Stimulated activated CD8-positive, alpha-beta memory T cell treated with anti-CD3 and anti-CD28 coated beads, Interleukin-7, amount 100 ng/mL, for 1 hour (primary cell): ENCODE measurements at regions not wholly inside any gene's neighbourhood (a gene's known extent, or its start where the extent isn't known, plus 50 kb on each side); places are given as distances from the start of the nearest gene placed in this dataset.
"Not testable (repeated sequence)": the region's sequence is repeated elsewhere in the genome, so short reads cannot be mapped to it uniquely, and the experiment has no call there.

Experiments used
- DNase-seq, 2 donors: peaks; one replicate each; pipeline ENCODE4 v3.0.0-alpha.2; 2020; ENCODE audit warnings: low read depth in 2 of 2

GRCh38 chr13:68666774-68667397 lies 1436.8 kb upstream of the PCDH9 start:
- DNase-seq: no peak

DNA sequence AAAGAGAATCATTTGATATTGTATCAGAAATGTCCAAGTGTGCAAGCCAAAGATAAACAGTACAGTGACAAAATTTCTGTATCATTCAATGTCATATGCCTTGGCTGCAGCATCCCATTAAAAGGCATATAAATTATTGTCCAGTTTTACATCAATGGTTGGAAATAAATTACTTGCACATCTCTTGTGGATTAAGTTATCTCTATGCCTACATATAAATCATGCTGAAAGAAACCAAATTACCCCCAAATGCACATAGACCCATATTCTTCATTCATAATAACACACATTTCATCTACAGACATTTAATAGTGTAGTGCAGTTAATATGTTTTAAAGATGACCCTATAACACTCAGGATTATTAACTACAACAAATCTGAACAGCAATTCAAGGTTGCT lies 1415.7 kb upstream of the PCDH9 start:
- no peak for DNase-seq

GRCh38 chr13:68644611-68645010 lies 1414.5 kb upstream of the PCDH9 start:
- DNase-seq: no peak

GRCh38 chr13:68636784-68637183 lies 1406.6 kb upstream of the PCDH9 start:
- DNase-seq: no peak

DNA sequence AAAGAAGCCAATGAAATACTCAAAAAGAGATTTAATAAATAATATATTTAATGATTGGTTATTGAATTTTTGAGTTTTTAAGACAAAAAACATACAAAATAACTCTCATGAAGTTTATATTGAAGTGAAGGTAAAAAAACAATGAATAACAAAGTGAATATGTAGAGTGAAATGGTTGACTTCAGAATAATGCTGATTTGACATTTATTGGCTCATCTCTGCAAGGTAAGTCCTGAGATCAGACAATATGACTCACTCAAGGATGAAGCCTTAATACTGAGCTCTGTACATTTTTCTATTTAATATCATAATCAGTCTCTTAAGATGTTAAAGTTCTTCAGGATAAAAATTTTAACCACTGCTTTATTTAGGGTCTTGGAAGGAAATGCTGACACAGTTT lies 1398.9 kb upstream of the PCDH9 start:
- no peak for DNase-seq

DNA sequence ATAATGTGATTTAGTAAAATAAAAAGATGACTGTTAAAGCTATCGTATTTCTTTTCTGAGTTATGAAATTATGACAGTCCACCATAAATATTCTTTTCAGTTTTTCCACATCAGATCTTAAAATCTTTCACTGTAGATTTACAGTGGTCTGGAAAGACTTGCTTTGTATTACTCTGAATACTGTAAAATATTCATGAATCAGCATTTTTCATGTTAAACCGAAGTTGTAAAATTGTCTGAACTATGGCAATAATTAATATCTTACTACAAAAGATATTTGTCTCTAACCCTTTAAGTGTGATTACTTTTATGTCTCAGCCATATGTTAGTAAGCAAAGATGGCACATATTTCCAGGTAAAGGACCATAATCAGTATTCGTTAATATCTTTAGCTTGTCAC lies 1397.2 kb upstream of the PCDH9 start:
- DNase-seq: no peak

GRCh38 chr13:68616600-68617222 lies 1386.6 kb upstream of the PCDH9 start:
- DNase-seq: no peak

GRCh38 chr13:68609661-68610060 lies 1379.5 kb upstream of the PCDH9 start:
- no peak for DNase-seq

DNA sequence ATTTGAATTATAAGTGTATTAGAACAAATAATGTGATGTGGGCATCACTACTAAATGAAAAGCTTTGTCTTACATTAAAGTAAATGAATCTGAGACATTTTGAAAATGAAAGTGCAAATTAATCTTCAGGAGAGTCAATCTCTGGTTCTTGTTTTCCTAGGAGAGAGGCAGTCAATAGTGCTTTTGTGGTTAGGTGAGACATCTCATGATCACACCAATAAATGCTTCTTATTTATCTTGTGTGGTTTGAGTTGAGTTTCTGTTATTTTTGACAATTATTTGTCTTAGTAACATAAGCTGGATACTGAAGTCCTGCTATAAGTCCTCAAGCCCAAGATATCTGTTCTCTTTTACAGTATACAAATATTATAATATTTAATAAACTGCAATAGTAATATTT lies 1378.0 kb upstream of the PCDH9 start:
- DNase-seq: no peak

- DNase-seq: no peak
Observed at GRCh38 chr13:68597641-68598040, 1367.5 kb upstream of the PCDH9 start.

DNA sequence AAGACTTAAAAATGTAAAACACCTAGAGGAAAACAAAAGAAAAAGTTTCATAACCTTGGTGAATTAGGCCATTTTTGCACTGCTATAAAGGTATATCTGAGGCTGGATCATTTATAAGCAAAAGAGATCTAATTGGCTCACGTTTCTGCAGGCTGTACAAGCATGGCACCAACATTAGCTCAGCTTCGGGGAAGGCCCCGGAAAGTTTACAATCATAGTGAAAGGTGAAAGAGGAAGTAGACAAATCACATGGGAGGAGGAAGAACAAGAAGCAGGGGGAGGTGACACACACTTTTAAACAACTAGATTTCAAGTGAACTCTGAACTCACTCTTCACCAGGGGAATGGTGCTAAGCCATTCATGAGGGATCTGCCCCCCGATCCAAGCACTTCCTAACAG lies 1358.5 kb upstream of the PCDH9 start:
- DNase-seq: no peak

- DNase-seq: no peak
Observed at GRCh38 chr13:68584776-68585175, 1354.6 kb upstream of the PCDH9 start.

GRCh38 chr13:68574053-68574452 lies 1343.9 kb upstream of the PCDH9 start:
- DNase-seq: no peak

- no peak for DNase-seq
Observed at GRCh38 chr13:68551701-68552522, 1321.8 kb upstream of the PCDH9 start.

- DNase-seq: no peak
Observed at GRCh38 chr13:68550330-68550729, 1320.2 kb upstream of the PCDH9 start.

GRCh38 chr13:68540244-68540643 lies 1310.1 kb upstream of the PCDH9 start:
- DNase-seq: no peak

DNA sequence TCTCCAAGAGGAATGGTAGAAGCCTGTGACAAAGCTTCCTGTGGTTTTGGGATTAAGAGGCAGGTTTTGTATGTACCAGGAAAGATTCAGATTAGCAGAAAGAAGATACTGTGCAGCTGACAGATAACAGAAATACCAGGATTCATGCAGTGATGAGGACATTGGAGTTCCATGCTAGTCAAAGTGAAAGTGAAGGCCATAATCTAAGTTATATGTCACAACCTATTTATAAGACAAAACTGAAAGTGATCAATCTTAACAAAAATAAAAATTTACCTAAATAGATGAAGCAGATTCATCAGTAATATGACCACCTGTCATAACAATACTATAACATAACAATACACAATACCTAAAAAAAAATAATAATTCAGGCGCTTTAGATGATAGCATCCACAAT lies 1305.2 kb upstream of the PCDH9 start:
- no peak for DNase-seq

DNA sequence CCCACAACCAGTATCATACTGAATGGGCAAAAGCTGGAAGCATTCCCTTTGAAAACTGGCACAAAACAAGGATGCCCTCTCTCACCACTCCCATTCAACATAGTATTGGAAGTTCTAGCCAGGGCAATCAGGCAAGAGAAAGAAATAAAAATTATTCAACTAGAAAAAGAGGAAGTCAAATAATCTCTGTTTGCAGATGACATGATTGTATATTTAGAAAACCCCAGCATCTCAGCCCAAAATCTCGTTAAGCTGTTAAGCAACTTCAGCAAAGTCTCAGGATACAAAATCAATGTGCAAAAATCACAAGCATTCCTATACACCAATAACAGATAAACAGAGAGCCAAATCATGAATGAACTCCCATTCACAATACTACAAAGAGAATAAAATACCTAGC lies 1297.0 kb upstream of the PCDH9 start:
- not testable (repeated sequence) for DNase-seq

DNA sequence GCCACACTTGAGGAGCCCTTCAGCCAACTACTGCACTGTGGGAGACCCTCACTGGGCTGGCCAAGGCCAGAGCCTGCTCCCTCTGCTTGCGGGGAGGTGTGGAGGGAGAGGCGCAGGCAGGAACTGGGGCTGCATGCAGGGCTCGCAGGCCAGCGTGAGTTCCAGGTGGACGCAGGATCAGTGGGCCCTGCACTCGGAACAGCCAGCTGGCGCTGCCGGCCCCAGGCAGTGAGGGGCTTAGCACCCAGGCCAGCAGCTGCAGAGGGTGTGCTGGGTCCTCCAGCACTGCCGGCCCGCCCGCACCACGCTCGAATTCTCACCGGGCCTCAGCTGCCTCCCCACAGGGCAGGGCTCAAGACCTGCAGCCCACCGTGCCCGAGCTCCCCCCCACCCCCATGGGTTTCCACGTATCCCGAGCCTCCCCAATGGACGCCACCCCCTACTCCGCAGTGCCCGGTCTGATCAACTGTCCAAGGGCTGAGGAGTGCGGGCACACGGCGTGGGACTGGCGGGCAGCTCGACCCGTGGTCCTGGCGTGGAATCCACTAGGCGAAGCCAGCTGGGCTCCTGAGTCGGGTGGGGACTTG lies 1293.8 kb upstream of the PCDH9 start:
- no peak for DNase-seq

DNA sequence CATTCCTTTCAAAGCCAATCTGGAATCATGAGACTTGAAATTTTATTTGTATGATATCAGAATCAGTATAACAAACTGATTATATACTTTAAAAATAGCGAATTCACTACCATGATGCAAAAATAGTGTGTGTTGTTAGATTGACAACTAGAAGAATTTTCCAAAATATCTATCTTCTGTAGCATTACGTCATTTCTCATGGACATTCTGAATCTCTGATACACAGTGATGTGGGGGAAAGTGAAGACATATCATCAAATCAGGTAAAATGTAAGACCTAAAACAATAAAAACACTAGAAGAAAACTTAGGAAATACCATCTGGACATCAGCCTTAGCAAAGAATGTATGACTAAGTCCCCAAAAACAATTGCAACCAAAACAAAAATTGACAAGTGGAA lies 1292.0 kb upstream of the PCDH9 start:
- DNase-seq: no peak

- no peak for DNase-seq
Observed at GRCh38 chr13:68509734-68510621, 1279.8 kb upstream of the PCDH9 start.
